ENCODE measurements at regions not wholly inside any gene's neighbourhood (a gene's known extent, or its start where the extent isn't known, plus 50 kb on each side); places are given as distances from the start of the nearest gene placed in this dataset.

DNA sequence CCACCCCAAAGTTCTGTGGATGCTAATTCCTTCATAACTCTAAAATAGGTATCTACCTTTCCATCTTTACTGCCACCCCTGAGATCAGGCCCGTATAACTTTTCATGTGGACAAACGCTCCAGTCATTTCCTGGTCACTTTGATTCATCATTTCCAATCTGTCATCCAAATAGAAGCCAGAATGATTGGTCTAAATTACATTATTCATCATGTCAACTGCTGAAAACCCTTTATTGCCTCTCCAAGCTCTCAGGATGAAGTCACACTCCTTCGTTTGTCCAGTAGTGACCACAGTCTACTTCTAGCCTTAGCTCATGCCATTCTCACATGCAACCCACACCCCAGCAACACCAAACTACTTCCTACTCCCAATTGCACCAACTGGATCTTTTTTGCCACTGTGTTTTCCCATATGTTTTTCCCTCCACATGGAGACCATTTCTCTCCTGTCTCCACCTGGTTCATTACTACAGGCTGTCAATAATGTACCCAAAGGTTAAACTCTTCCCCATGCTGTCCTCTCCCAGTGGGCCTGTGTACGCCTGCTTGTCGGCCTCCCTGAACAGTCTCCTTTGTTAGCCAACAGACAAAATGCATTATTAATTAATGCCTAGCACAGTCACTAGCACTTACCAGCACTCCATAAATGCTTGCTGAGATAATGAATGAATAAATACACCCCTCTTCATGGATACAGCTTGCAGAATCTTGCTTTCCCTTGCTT, 382.6 kb upstream of the NOCT start:
- no peak for TF ChIP-seq SUZ12 (IDR thresholded peaks at IDR 0.05; ENCODE audit: extremely low read depth, insufficient read depth, insufficient read length)
- no peak for TF ChIP-seq ZNF274 (IDR thresholded peaks at IDR 0.05; ENCODE audit: low read depth, low read length)
